SKM-1 treated with dmso at 0.1 percent for 144 hours (cell line): ENCODE measurements at regions not wholly inside any gene's neighbourhood (a gene's known extent, or its start where the extent isn't known, plus 50 kb on each side); places are given as distances from the start of the nearest gene placed in this dataset.

Source experiments
- DNase-seq: peaks from one replicate; lab custom pipeline; 2025; ENCODE audit not compliant: unreplicated experiment; lab: John Stamatoyannopoulos, UW

DNA sequence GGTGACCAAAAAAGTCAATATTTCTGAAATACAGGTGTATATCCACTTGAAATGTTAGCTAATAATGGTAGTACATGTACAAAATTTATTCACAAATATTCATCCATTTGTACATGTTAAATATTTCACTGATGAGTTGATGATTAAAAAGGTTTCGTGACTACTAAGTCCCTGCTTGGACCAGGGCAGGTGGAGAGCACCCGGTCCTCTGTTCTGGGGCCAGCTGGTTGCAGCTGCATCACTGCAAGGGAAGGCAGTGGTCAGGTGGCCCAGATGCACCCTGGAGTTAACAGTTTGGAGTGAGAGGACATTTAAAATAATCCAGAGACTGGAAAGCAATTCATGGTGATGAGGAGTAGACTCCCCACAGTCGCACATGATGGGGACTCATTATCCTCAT is 141.2 kb downstream of the ZBTB18 start:
- DNase-seq = no peak

DNA sequence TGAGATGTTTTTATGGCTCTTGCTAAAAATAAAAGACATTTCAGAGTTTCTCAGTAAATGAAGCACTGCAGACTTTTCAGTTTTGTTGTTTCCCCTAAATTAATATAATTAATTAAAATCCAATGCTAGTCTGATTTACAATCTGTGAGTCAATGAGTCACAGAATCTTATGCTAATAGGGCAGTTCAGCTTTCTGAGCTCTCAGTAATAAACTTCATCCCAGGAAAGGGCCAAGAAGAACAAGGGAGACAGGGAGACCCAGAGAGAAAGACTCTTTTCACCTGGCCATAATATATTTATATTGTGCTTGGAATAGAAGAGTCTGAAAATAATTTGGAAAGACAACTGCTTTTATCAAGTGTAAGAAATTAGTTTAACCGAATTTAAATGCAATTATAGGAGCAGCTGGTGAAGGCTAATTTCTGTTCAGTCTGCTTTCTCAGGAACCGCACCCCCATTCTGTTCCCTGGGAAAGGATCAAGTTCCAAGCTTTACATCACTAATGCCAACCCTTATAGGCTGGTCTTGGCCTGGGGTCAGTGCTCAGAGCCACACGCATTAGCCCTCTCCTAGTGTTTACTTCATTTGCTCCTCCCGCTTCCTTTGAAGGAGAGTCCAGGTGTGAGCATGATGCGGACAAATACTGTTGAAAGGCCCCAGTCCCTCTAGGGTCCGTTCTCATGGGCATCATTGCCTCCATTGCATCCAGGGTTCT is 145.6 kb downstream of the ZBTB18 start:
- no peak for DNase-seq

DNA sequence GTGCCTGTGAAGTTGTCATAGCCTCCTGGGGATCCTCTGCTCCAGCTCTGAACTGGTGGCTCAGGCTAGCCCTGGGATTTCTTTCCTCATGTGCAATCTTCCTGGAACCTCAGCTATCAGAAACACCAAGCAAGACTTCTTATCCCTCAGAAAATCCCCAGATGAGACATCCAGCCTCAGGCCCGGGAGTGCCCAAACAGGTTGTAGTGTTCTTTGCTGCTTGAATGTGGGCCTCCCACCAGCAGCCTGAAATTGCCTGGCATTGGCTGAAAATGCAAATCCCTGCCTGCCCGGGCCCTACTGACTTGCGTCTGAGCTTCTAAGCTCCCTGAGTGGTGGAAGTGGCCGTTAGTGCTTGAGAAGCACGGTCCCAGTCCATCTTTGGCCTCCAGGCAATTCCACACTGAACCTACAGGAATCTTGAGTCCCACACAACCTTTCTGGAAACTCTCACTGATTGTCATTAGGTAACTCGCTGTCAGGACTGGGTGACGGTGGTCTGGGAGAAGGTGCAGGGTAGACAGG is 146.8 kb downstream of the ZBTB18 start:
- DNase-seq = no peak

DNA sequence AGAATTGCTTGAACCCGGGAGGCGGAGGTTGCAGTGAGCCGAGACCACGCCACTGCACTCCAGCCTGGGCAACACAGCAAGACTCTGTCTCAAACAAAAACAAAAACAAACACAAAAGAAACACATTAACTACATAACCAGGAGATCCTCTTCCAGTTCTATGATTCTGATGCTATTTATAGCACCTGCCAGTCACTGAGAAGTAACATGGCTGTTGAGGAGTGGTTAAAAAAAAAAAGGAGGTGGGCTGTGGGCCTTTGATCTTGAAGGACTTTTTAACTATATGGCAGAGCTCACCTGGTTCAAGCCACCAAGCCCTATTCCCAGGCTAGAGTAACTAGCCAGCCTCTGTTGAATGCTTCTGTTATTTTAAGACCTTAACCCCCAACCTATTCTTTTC is 148.8 kb downstream of the ZBTB18 start:
- DNase-seq = no peak

DNA sequence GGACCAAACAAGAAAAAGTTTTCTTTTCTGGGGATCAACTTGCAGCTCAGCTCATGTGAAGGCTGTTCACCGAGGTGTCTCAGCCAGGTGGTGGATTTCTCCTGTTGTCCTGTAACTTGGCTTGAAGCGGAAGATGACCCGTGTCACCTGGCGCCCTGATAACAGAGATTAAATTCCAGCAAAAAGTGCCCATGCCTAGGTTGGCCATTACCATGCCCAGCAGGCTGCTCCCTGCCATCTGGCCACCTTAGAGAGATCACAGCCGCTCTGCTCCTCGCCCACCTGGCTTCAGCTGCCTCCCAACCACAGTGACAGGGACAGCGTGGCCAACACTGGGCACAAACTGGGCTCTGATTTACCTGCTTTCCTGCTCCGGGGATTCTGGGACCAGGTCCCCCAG is 149.5 kb downstream of the ZBTB18 start:
- DNase-seq = no peak

DNA sequence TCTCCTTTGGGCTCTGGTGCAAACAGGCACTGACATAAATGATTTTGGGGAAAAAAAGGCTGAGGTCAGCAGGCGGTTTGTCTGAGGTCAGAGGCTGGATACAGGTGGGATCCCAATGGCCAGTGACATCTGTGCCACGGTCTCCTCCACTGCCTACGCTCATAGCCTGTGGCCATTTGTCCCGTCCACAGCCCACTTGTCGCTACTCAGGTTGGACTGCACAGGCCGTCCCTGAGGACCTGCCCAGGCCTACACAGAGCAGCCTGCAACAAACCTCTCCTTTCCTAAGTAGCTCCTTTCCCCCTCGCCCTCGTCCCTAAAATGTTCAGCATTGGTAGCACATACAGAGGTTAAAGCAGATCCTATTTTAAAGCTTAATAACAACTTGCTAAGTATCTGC is 150.7 kb downstream of the ZBTB18 start:
- DNase-seq = no peak

DNA sequence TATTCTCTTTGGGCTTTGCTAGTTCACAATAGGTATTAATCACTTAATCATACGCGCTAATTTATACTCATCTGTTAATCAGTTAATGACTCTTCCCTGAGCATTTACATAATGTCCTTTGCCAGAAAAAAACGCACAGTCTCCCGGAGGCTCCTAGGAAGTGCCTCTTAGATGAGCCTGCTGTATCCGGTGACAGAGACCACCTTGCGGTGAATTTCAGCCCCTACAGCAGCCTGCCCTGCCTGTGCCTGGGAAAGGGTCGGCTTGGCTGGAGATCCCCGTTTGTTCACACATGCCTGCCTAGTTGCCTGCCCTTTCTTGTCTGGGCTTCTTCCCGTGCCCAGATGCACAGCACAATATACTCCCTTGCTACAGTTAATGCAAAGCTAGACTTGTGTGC is 152.9 kb downstream of the ZBTB18 start:
- DNase-seq = no peak

DNA sequence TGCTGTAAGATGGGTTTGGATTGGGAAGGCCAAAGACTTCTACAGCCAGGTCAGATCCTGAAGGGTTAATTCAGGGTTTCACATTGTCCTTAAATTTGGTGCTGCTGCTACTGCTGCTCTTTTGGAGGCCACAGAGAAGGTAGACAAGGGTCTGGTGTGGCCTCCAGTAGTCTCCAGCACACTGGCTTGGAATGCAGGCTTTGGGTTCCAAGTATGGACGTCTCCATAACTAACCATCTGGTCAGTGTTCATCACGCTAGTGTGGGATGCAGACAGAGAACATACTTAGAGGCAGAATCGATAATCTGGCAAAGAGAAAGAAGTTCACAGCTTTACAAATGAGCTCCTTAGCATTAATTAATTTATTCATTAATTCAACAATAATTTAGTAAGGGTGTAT is 154.1 kb downstream of the ZBTB18 start:
- DNase-seq = no peak

DNA sequence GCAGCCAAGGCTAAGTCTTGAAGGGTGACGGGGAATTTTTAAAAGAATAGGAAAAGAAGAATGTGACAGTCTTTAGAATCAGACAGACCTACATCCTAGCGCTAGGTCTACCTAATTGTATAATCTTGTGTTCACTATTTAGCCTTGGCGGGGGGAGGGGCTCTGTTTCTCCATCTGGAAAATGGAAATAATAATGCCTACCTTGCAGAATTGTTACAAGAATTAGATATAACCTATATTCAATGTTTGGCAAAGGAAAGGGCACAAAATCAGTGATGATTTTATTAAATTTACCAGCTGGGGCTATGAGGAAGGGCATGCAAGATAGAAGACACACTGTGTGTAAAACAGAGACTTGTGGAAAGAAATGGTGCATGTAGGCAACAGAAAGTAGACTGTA is 154.8 kb downstream of the ZBTB18 start:
- no peak for DNase-seq

DNA sequence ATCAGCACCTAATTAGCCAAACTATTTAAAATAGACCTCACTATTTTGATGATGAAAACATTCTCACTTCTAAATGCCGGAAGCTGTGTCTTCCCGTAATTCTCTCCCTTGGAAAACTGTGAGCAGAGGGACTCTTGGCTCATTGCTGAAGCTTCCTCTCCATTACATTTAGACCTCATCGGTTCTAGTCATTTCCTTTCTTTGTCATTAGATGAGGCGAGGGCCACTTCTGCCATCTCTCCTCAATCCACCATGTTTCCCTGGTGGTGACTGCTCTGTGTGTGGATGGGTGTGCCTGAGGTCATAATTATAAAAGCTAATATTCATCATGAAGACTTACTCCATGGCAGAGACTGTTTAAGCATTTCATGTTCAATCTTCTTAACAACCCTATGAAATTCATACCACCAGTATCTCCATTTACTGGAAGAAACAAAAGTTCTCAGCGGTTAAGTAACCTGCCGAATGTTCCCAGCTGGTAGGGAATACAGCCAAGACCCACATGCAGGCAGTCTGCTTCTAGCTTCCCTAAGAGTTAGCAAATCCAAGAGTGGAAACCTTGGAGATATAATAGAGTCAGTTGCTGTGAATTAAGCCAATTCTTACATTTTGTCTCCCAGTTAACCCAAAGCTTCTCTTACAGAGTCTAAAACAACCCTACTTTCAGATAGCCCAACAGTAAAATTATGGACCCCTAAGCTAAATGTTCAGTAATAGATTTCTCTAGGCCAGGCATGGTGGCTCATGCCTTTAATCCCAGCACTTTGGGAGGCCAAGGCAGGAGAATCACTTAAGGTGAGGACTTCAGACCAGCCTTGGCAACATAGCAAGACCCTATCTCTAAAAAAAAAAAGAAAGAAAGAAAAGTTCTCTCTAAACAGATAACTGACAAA is 156.2 kb downstream of the ZBTB18 start:
- no peak for DNase-seq

DNA sequence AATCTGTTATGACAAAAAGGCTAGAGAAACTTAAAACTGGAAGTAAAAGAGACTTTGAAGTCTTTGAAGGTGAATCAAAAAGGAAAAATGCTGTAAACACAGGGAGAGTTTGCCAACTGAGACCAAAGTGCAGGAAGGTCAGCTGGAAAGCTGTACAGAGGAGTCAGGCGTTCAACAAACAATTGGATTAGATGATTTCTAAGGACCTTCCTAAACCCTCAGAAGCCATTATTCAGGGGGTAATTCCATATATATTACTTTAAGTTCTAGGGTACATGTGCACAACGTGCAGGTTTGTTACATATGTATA is 156.8 kb downstream of the ZBTB18 start:
- DNase-seq = no peak

DNA sequence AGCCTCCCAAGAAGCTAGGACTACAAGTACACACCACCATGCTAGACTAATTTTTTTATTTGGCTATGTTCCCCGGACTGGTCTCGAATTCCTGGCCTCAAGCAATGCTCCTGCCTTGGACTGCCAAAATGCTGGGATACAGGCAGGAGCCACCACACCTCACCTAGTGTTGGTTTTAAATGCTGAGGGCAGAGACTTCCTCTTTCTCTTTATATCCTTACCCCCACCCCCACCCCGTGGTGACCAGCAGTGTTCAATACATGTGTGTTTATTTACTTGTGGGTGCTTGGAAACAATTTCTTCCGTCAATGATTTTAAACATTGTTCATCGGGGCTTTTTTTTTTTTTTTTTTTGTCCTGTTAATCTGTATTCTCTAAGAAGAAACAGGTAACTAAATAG is 158.9 kb downstream of the ZBTB18 start:
- DNase-seq = peak; percentile 37

DNA sequence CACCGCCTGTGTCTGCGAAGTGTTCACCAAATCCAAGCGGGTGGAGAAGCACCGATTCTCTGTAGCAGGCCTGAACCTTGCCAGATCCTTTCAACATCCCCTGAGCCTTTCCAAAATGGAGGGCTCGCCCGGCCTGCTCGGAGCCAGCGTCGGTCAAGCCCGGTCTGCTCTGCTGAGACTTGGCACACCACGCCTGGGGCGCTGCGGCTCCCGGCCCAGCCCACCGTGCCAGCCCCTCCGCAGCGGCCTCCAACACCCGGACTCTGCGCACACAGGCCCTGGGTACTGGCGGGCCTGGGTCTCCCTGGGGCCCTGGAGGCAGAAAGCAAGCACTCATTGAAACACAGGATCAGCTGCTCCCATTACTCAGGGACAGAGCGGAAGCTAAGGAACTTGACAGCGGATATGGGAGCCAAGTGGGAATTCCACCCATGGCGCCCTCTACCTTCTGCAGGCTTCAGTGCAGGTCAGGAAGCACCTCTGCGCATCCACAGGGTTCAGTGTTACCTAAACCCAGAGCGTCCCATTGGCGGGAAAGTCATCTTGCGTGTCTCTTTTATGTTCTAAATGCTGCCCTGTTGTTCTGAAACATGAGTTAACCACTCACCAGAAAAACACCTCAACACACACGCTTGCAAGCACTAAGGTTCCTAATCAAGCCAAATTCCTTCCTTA is 159.9 kb downstream of the ZBTB18 start:
- DNase-seq = no peak

DNA sequence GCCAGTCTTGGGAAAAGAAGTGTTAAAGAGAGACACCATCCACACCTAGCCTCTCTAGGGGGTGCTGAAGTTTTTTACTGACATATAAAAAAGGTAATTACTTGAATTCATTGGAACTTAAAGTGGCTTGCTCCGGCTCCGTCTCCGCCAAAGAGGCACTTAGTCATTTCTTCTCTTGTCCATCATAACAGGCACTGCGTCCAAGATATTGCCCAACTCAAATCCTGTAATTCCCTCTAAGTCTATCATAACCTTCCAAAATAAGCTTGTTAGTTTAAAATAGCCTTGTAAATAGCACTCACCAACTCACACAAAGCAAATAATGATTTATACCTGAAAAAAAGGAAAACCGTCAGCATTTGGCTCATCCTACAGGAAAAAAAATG is 160.5 kb downstream of the ZBTB18 start:
- DNase-seq = no peak

DNA sequence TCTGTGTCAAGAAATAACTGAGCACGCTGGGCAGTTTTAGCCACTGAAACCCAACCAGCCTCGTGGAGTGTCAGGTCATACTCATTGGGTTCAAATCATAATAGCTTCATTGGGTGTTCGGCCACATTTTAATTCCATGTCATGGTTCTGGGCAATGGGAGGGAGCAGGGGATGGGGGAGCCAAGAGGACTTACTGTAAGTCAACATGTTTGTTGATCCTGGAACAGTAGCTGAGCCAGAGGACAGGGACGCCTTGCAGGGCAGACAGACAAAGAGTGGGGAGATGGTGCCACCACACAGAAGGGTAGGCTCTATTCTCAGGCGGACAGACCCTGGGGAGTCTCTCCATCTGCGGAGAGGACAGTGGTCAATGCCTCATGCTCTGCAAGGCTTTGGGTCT is 161.1 kb downstream of the ZBTB18 start:
- no peak for DNase-seq

DNA sequence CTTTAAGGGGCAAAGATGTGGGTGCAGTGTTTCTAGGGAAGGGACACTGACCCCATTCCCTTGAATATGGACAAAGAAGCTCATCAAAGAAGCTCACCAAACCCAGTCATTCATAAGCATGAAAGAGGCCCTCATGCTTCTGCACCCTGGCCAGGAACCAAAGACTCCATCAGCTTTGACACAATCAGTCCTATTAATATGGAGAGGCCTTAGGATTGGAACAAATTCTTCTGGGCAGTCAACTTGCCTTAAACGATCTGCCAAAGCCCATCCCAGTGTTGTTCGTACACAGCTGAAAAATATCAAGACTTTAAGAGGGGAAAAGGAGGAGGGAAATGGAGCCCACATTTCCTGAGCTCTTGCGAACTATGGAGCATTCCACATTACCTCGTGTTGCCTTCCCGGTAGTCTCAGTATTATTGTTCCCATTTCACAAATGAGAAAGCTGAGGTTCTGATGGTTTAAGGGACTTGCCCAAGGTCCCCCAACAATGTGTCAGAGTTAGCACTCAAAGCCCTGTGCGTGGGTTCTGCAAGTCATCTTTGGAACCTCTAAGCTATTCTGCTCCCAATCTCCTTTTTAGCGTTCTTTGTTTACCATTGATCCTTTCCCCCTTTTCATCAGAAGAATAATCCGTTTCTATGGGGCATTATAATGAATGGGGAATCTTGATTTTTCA is 161.9 kb downstream of the ZBTB18 start:
- DNase-seq = no peak

DNA sequence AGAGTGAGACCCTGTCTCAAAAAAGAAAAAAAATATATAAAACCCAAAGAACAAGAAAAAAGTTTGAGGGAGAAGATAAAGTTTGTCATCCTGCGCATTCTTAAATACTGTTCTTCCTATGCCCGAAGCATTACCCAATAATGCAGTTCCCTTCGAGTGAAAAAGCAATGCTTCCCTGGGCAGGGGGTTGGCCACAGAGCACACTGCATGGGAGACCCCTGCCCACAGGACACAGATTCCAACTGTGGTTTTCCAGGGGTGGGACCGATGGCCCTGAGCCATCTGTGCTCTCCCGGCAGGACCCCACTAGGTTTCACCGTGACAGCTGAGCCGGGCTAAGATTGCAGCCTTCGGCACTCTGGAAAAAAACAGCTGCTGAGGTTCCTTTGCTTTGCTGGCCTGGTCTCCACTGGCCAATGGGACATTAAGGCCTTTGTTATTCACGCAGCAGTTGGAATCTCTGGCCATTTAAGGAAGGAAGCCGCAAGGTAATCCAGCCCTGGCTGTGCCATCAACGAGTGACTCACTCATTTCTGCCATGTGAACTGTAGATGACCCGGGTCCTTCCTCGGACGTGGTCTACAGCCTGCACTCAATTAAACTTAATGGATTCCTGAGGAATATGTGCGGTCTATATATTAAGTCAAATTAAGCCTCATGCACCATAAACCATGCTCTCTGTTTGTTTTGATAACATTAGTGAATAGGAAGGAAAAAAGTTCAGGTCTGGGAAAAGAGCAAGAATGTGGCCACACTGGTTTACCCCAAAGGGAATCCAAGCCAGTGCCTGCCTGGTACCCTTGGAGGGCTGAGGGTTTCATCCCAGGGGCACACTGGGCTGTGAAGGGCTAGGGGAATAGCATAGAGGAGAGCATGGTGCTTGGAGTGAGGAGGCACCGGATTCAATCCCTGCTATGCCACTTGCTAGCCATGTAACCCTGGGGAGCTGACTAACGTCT is 163.2 kb downstream of the ZBTB18 start:
- DNase-seq = no peak

DNA sequence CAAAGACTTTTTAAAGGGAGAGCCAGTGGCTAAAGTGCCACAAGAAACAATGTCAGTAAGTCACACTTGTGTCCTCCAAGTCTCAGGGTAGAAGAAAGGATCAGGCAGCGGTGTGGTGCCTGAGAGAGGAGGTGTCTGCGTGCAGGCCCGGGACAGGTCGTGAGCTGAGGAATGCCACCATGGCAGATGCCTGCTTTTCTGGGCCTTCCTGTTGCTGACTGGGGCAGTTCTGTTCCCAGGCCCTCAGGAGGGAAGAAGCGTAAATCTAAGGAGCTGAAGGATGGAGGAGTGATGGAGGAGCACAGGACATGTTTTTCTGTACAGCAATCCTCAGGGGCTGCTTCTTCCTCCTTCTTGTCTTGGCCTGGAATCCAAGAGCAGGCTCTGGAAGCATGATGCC is 165.8 kb downstream of the ZBTB18 start:
- no peak for DNase-seq

DNA sequence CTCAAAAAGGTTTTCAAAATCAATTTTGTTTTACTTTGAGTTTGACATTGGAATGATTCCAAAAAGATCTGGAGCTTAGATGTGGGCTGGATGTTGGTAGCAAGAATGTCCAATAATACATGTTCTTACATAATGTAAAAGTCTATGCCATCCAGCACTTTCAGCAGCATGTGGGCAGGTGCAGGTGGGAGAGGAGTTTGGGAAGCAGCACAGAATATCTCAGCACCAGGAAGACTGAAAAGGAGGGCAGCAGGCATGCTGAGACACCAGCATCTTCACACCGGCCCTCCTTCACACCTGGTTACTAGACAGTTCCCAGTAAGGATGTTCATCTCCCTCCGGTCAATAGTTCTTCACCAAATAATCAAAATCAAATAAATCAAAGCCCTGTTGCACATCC is 166.6 kb downstream of the ZBTB18 start:
- no peak for DNase-seq

DNA sequence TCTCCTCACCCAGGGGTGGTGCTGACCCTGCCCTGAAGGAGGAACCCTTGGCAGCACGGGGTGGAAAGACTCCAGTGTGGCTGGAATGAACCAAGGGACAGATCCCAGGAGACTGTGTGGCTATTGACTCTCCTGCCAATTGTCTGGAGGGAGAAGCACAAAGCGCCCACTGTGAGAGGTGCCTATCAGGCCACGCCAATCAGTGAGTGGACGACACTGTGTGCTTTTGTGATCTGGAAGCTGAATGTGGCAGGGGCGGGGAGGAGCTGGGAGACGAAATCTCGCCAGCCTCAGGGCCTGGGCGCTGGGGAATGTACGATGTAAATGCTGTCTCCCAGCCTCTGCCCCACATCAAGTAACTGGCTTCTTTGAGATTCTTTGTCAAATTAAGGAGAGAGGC is 167.1 kb downstream of the ZBTB18 start:
- no peak for DNase-seq
